ENCODE measurements at regions not wholly inside any gene's neighbourhood (a gene's known extent, or its start where the extent isn't known, plus 50 kb on each side); places are given as distances from the start of the nearest gene placed in this dataset.

GRCh38 chr6:115078555-115078954 is 735.7 kb upstream of the HS3ST5 start:
- TF ChIP-seq POLR2A (IDR thresholded peaks at IDR 0.05; ENCODE audit: low read length) (no peak), GATA1 (IDR thresholded peaks at IDR 0.05; ENCODE audit: low read depth, low read length) (no peak)
